HEK293T (cell line): ENCODE measurements at regions not wholly inside any gene's neighbourhood (a gene's known extent, or its start where the extent isn't known, plus 50 kb on each side); places are given as distances from the start of the nearest gene placed in this dataset.
"Not testable (repeated sequence)": the region's sequence is repeated elsewhere in the genome, so short reads cannot be mapped to it uniquely, and the experiment has no call there.

ENCODE experiments used
- CTCF ChIA-PET: fragments of 350-600 bp; formaldehyde crosslinking; extraction: SDS; loops from one replicate; lab custom pipeline; 2021; ENCODE audit warnings: antibody characterized with exemption, inconsistent platforms; lab: Yijun Ruan, JAX
- POLR2A ChIA-PET: fragments of 350-600 bp; formaldehyde crosslinking; extraction: SDS; loops from one replicate; lab custom pipeline; 2020; ENCODE audit warnings: antibody characterized with exemption, inconsistent platforms; lab: Yijun Ruan, JAX
- DNase-seq: peaks from one replicate; pipeline ENCODE4 v3.0.0; 2012; ENCODE audit warnings: mixed read lengths; ENCODE audit errors: extremely low spot score
- ARNT ChIP-seq: fragments of 450-650 bp; IDR thresholded peaks from 2 replicates; pipeline ENCODE4 v1.6.1; 2017; ENCODE audit warnings: mild to moderate bottlenecking
- BHLHE40 ChIP-seq: fragments of 450-650 bp; IDR thresholded peaks from 2 replicates; pipeline ENCODE4 v1.6.1; 2016; ENCODE audit warnings: mild to moderate bottlenecking, moderate library complexity, borderline replicate concordance
- CTBP1 ChIP-seq: fragments of 450-650 bp; IDR thresholded peaks from 2 replicates; pipeline ENCODE4 v1.6.1; 2016; ENCODE audit warnings: borderline replicate concordance
- ELF4 ChIP-seq: fragments of 450-650 bp; IDR thresholded peaks from 2 replicates; pipeline ENCODE4 v1.6.1; 2017; ENCODE audit warnings: antibody characterized with exemption
- FOXA1 ChIP-seq: fragments of 450-650 bp; IDR thresholded peaks from 2 replicates; pipeline ENCODE4 v1.6.1; 2016; ENCODE audit warnings: mild to moderate bottlenecking
- FOXK2 ChIP-seq: fragments of 450-650 bp; IDR thresholded peaks from 2 replicates; pipeline ENCODE4 v1.6.1; 2016; ENCODE audit warnings: mild to moderate bottlenecking
- FOXM1 ChIP-seq: fragments of 450-650 bp; IDR thresholded peaks from 2 replicates; pipeline ENCODE4 v1.6.1; 2017; ENCODE audit warnings: mild to moderate bottlenecking, borderline replicate concordance
- HDGF ChIP-seq: fragments of 450-650 bp; IDR thresholded peaks from 2 replicates; pipeline ENCODE4 v1.6.1; 2017; ENCODE audit warnings: antibody characterized with exemption, borderline replicate concordance
- L3MBTL2 ChIP-seq: fragments of 450-650 bp; conservative IDR thresholded peaks from 2 replicates; pipeline ENCODE4 v1.6.1; 2016; ENCODE audit warnings: mild to moderate bottlenecking
- LEF1 ChIP-seq: fragments of 450-650 bp; IDR thresholded peaks from 2 replicates; pipeline ENCODE4 v1.6.1; 2017; ENCODE audit warnings: mild to moderate bottlenecking, borderline replicate concordance
- NFRKB ChIP-seq: fragments of 450-650 bp; IDR thresholded peaks from 2 replicates; pipeline ENCODE4 v1.6.1; 2016; ENCODE audit warnings: mild to moderate bottlenecking, moderate library complexity
- PKNOX1 ChIP-seq: fragments of 450-650 bp; IDR thresholded peaks from 2 replicates; pipeline ENCODE4 v1.6.1; 2016
- SP1 ChIP-seq: fragments of 450-650 bp; IDR thresholded peaks from 2 replicates; pipeline ENCODE4 v1.6.1; 2017
- SUZ12 ChIP-seq: fragments of 450-650 bp; IDR thresholded peaks from 2 replicates; pipeline ENCODE4 v1.6.1; 2016; ENCODE audit warnings: mild to moderate bottlenecking
- TARDBP ChIP-seq: fragments of 450-650 bp; IDR thresholded peaks from 2 replicates; pipeline ENCODE4 v1.6.1; 2016
- ZNF384 ChIP-seq: fragments of 450-650 bp; IDR thresholded peaks from 2 replicates; pipeline ENCODE4 v1.6.1; 2016

GRCh38 chr3:115301364-115301860 lies 154.3 kb upstream of the ZBTB20 start:
- DNase-seq, result no peak
- CTCF ChIA-PET, result no interaction called here
- TF ChIP-seq SUZ12, result no peak
- no peak for TF ChIP-seq SP1
- TF ChIP-seq FOXM1, result no peak
- no peak for TF ChIP-seq FOXA1
- TF ChIP-seq ELF4, result no peak
- no peak for TF ChIP-seq PKNOX1
- TF ChIP-seq ARNT, result no peak
- no peak for TF ChIP-seq NFRKB
- POLR2A ChIA-PET, result no interaction called here

- CTCF ChIA-PET, POLR2A ChIA-PET, DNase-seq: not testable (repeated sequence)
Measured at GRCh38 chr3:115317953-115318352, 170.9 kb upstream of the ZBTB20 start.

- TF ChIP-seq FOXA1, result no peak
- TF ChIP-seq LEF1, result no peak
- TF ChIP-seq SP1, result no peak
- TF ChIP-seq TARDBP, result no peak
- ChIA-PET CTCF (no interaction called here), POLR2A (no interaction called here)
- no peak for DNase-seq
Measured at GRCh38 chr3:115321400-115321805, 174.3 kb upstream of the ZBTB20 start.

- no peak for DNase-seq
- POLR2A ChIA-PET, result no interaction called here
- CTCF ChIA-PET, result no interaction called here
- TF ChIP-seq ZNF384, result no peak
- no peak for TF ChIP-seq FOXM1
- no peak for TF ChIP-seq ARNT
- TF ChIP-seq FOXK2, result no peak
- no peak for TF ChIP-seq CTBP1
- no peak for TF ChIP-seq NFRKB
- TF ChIP-seq PKNOX1, result no peak
Measured at GRCh38 chr3:115322901-115323300, 175.8 kb upstream of the ZBTB20 start.

GRCh38 chr3:115323380-115323779 lies 176.3 kb upstream of the ZBTB20 start:
- CTCF ChIA-PET, result no interaction called here
- POLR2A ChIA-PET, result no interaction called here

GRCh38 chr3:115324056-115324455 lies 177.0 kb upstream of the ZBTB20 start:
- ChIA-PET CTCF (no interaction called here), POLR2A (no interaction called here)
- TF ChIP-seq FOXM1 (no peak), L3MBTL2 (no peak), ARNT (no peak), TARDBP (no peak)
- DNase-seq, result no peak

More at GRCh38 chr3:115323380-115323779, 176.3 kb upstream of the ZBTB20 start:
- TF ChIP-seq FOXA1, result no peak
- no peak for DNase-seq

GRCh38 chr3:115325539-115325938 lies 178.5 kb upstream of the ZBTB20 start:
- peak; percentile 23 for DNase-seq
- no peak for TF ChIP-seq BHLHE40
- TF ChIP-seq FOXK2, result no peak
- no peak for TF ChIP-seq TARDBP
- TF ChIP-seq PKNOX1, result no peak
- TF ChIP-seq HDGF, result no peak
- no peak for TF ChIP-seq SUZ12
- TF ChIP-seq FOXA1, result no peak
- no peak for TF ChIP-seq NFRKB
- no peak for TF ChIP-seq LEF1
- no peak for TF ChIP-seq ARNT
- no peak for TF ChIP-seq ELF4
- TF ChIP-seq FOXM1, result no peak
- no peak for TF ChIP-seq SP1
- TF ChIP-seq CTBP1, result no peak
- no peak for TF ChIP-seq L3MBTL2
- no peak for TF ChIP-seq ZNF384
- ChIA-PET POLR2A (no interaction called here), CTCF (no interaction called here)

GRCh38 chr3:115330430-115330829 lies 183.3 kb upstream of the ZBTB20 start:
- POLR2A ChIA-PET, result no interaction called here
- DNase-seq, result no peak
- CTCF ChIA-PET, result no interaction called here
- TF ChIP-seq FOXA1 (no peak), ARNT (no peak)
